ENCODE measurements at regions not wholly inside any gene's neighbourhood (a gene's known extent, or its start where the extent isn't known, plus 50 kb on each side); places are given as distances from the start of the nearest gene placed in this dataset.
"Not testable (repeated sequence)": the region's sequence is repeated elsewhere in the genome, so short reads cannot be mapped to it uniquely, and the experiment has no call there.

DNA sequence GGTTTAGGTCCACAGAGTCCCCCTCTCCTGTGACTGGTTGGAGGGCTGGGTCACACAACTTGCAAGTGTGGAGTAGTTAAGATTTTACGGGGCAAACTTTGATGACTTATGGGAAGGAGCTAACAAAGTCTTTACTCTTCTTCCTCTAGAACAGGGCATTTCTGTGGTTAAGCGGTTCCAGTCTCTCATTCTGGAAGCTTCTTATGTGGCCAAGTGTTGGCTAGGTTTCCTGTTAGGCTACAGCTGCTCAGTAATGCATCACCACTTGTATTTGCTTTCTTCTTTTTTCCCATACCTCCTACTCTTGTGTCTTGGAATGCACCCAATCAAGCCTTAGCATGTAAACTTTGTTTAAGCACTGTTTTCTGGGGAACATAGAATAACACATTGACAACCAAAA is 100.6 kb upstream of the PLAAT1 start:
- no peaks in the 10 kb centered on the region for H3K4me1 ChIP-seq (ENCODE audit: low read depth)
- no peaks in the 10 kb centered on the region for H3K9me3 ChIP-seq (ENCODE audit: low read depth)
- H3K4me3 ChIP-seq: no peak overlapping the region
- H3K36me3 ChIP-seq: no peaks in the 10 kb centered on the region
- no peak for DNase-seq (ENCODE audit: low read depth in 1 of 2, low spot score in 1 of 2)
- H3K27me3 ChIP-seq: no peaks in the 10 kb centered on the region
- H3K27ac ChIP-seq: no peak overlapping the region
- TF ChIP-seq, protein P1, sequence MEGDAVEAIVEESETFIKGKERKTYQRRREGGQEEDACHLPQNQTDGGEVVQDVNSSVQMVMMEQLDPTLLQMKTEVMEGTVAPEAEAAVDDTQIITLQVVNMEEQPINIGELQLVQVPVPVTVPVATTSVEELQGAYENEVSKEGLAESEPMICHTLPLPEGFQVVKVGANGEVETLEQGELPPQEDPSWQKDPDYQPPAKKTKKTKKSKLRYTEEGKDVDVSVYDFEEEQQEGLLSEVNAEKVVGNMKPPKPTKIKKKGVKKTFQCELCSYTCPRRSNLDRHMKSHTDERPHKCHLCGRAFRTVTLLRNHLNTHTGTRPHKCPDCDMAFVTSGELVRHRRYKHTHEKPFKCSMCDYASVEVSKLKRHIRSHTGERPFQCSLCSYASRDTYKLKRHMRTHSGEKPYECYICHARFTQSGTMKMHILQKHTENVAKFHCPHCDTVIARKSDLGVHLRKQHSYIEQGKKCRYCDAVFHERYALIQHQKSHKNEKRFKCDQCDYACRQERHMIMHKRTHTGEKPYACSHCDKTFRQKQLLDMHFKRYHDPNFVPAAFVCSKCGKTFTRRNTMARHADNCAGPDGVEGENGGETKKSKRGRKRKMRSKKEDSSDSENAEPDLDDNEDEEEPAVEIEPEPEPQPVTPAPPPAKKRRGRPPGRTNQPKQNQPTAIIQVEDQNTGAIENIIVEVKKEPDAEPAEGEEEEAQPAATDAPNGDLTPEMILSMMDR (IDR thresholded peaks at IDR 0.05; ENCODE audit: low read depth, low read length): no peak

- Histone ChIP-seq H3K4me3 (no peak overlapping the region), H3K27me3 (no peaks in the 10 kb centered on the region), H3K4me1 (ENCODE audit: low read depth) (no peaks in the 10 kb centered on the region), H3K36me3 (no peaks in the 10 kb centered on the region), H3K9me3 (ENCODE audit: low read depth) (no peaks in the 10 kb centered on the region), H3K27ac (no peak overlapping the region)
- no peak for DNase-seq (ENCODE audit: low read depth in 1 of 2, low spot score in 1 of 2)
- TF ChIP-seq, protein P1 (IDR thresholded peaks at IDR 0.05; ENCODE audit: low read depth, low read length): no peak
Measured at GRCh38 chr3:193145248-193145647, 95.8 kb upstream of the PLAAT1 start.

GRCh38 chr3:193148688-193149473 is 92.1 kb upstream of the PLAAT1 start:
- DNase-seq (ENCODE audit: low read depth in 1 of 2, low spot score in 1 of 2): no peak
- Histone ChIP-seq H3K4me3 (no peak overlapping the region), H3K9me3 (ENCODE audit: low read depth) (no peaks in the 10 kb centered on the region), H3K4me1 (ENCODE audit: low read depth) (no peaks in the 10 kb centered on the region), H3K27me3 (no peaks in the 10 kb centered on the region), H3K27ac (no peak overlapping the region), H3K36me3 (no peaks in the 10 kb centered on the region)
- TF ChIP-seq, protein P1 (IDR thresholded peaks at IDR 0.05; ENCODE audit: low read depth, low read length): no peak

DNA sequence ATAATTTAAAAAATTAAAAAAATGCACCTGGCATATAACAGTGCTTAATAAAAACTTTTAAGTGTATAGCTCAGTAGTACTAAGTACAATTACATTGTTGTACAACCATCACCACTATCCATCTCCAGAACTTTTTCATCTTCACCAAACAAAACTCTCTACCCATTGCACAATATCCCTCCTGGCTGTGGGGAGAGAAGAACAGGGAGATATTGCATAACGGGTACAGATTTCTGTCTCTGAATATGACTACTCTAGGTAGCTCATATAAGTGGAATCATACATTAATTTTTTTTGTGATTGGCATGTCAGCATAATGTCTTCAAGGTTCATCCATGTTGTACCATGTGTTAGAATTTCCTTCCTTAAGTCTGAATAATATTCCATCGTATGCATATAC is 91.0 kb upstream of the PLAAT1 start:
- Histone ChIP-seq H3K36me3 (no peaks in the 10 kb centered on the region), H3K27me3 (no peaks in the 10 kb centered on the region), H3K4me3 (no peak overlapping the region), H3K4me1 (ENCODE audit: low read depth) (no peaks in the 10 kb centered on the region), H3K9me3 (ENCODE audit: low read depth) (no peaks in the 10 kb centered on the region), H3K27ac (no peak overlapping the region)
- no peak for DNase-seq (ENCODE audit: low read depth in 1 of 2, low spot score in 1 of 2)
- TF ChIP-seq, protein P1 (IDR thresholded peaks at IDR 0.05; ENCODE audit: low read depth, low read length): no peak

DNA sequence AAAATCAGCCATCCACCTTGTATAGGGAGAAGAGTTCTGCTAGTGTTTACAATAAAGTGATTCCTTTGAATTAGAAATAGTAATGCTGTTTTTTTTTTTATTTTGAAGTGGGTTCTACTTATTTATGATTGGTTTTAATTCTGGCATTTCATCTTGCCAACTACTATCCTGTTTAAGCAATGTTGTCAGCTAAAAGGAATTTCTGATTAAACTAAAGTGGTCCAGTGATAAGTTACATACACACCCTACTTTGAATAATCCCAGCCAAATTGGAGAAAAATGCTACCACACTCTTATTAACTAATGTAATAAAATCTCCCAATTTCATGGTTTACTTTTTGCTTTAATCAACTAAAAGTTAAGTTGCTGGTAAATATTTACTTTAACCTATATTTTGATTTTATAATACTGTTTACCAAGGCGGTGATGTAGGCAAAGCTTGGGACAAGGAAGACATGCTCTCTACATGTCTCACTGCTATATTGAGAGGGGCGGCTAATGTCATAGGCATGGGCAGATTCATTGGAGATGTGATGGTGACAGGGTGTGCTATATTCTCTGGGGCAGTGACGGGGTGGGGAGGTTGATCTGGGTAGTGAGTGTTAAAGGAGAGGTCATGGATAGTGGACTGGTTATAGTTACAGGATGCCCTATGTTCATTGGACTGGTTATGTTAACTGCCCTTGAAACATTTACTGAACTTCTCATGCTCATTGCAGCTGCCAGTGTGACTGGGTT is 85.8 kb upstream of the PLAAT1 start:
- not testable (repeated sequence) for H3K27me3 ChIP-seq; H3K36me3 ChIP-seq; H3K27ac ChIP-seq; DNase-seq (ENCODE audit: low read depth in 1 of 2, low spot score in 1 of 2); H3K4me3 ChIP-seq; H3K9me3 ChIP-seq (ENCODE audit: low read depth); H3K4me1 ChIP-seq (ENCODE audit: low read depth)

- Histone ChIP-seq H3K4me1 (ENCODE audit: low read depth) (no peaks in the 10 kb centered on the region), H3K27me3 (no peaks in the 10 kb centered on the region), H3K27ac (no peak overlapping the region), H3K36me3 (no peaks in the 10 kb centered on the region), H3K4me3 (no peak overlapping the region), H3K9me3 (ENCODE audit: low read depth) (no peaks in the 10 kb centered on the region)
- DNase-seq (ENCODE audit: low read depth in 1 of 2, low spot score in 1 of 2): no peak
- TF ChIP-seq, protein P1 (IDR thresholded peaks at IDR 0.05; ENCODE audit: low read depth, low read length): no peak
Measured at GRCh38 chr3:193157051-193157450, 84.0 kb upstream of the PLAAT1 start.
